ENCODE measurements at regions not wholly inside any gene's neighbourhood (a gene's known extent, or its start where the extent isn't known, plus 50 kb on each side); places are given as distances from the start of the nearest gene placed in this dataset.

DNA sequence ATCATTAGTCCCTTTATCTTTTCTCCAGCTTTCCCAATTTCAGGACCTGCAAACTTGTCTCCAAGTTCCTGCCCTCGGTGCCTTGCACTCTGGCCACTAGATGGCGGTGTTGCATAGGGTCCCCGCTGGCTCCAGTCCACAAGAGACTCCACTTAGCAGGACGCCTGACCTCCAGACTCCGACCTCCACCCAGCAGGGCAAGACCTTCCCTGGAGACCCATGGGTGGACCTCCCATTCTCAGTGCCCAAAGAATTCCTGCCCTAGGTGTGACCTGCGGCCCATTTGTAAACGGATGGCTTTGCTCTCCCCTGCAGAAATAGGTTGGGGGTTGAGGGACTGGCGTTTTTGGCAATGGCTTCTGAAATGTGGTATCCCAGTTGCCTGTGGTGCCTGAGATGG lies 82.6 kb downstream of the LSM3 start:
- ATAC-seq (ENCODE audit: low read depth) (peak; percentile 75), DNase-seq (peak; percentile 77)
- Histone ChIP-seq H3K14ac (replicated peaks; ENCODE audit: low read depth, low read length) (no peak overlapping the region), H3K4me1 (ENCODE audit: control insufficient read depth, insufficient read depth, low read length) (peaks cover 21% of the 10 kb centered on the region), H4K5ac (ENCODE audit: low read depth, low read length) (peak overlapping the region; percentile 62; the same call in 1 of the 2 replicates), H4K91ac (ENCODE audit: insufficient read depth, low read depth, low read length) (peak overlapping the region; percentile 86), H3K23ac (ENCODE audit: low read depth, low read length) (no peak overlapping the region), H2BK20ac (ENCODE audit: low read depth, low read length) (peak overlapping the region; percentile 88), H3K9me3 (ENCODE audit: control insufficient read depth, insufficient read depth, low read length) (no peaks in the 10 kb centered on the region), H3K18ac (ENCODE audit: low read depth, low read length) (no peak overlapping the region; the same call in 1 of the 2 replicates), H2AFZ (replicated peaks; ENCODE audit: low read length, poor library complexity) (peak overlapping the region; percentile 52), H4K8ac (ENCODE audit: low read depth in 2 of 2, low read length in 2 of 2) (no peak overlapping the region; a peak in 1 of 4 replicates), H3K36me3 (ENCODE audit: control insufficient read depth, insufficient read depth, low read length) (no peaks in the 10 kb centered on the region), H2AK5ac (ENCODE audit: low read depth, low read length) (peak overlapping the region; percentile 16; the same call in 1 of the 2 replicates), H3K27ac (ENCODE audit: insufficient read depth, low read length) (no peak overlapping the region), H3K9me1 (ENCODE audit: insufficient read depth, low read length) (peaks cover 4% of the 10 kb centered on the region), H2BK15ac (ENCODE audit: low read depth, low read length) (0 out of 3 replicates have a peak overlapping the region, but pooled peaks have one; percentile 5), H3K4me3 (ENCODE audit: insufficient read depth, low read depth, low read length) (no peak overlapping the region), H3K79me1 (ENCODE audit: low read depth in 1 of 2, low read length in 2 of 2) (no peaks in the 10 kb centered on the region), H3K4ac (ENCODE audit: low read depth, low read length) (peak overlapping the region; percentile 79), H3K4me2 (ENCODE audit: low read depth, low read length) (no peak overlapping the region), H2BK120ac (ENCODE audit: low read depth, low read length) (peak overlapping the region; percentile 84), H2AK9ac (replicated peaks; ENCODE audit: low read depth, low read length, poor library complexity) (peak overlapping the region; percentile 2), H3K27me3 (ENCODE audit: control insufficient read depth, insufficient read depth, low read length) (no peaks in the 10 kb centered on the region), H2BK5ac (ENCODE audit: low read depth, low read length, poor library complexity, severe bottlenecking) (no peak overlapping the region), H3K56ac (ENCODE audit: extremely low read depth, insufficient read depth, low read length) (no peak overlapping the region), H3K9ac (ENCODE audit: low read depth, low read length) (no peak overlapping the region), H4K20me1 (ENCODE audit: insufficient read depth, low read length) (no peaks in the 10 kb centered on the region)
- in situ Hi-C loops (cut with MboI; ENCODE audit: low sequenced_read_pairs) (loop anchor here (5.0 kb wide), 1 partner anchor 201 kb away; no protein-coding TSS in a partner anchor), intact Hi-C loops (cut with micrococcal nuclease) (loop anchor here (1.0 to 2.0 kb wide), 7 partner anchors 58 to 392 kb away; partner anchors contain the start of gene SLC6A6), dilution Hi-C loops (cut with HindIII; ENCODE audit: low sequenced_read_pairs, unreplicated experiment) (no loop called here)
- TF ChIP-seq BHLHE40 (IDR thresholded peaks at IDR 0.05; ENCODE audit: low read depth, low read length): no peak
- no peak for TF ChIP-seq CHD1 (IDR thresholded peaks at IDR 0.05; ENCODE audit: low read depth, low read length)
- TF ChIP-seq POLR2A (IDR thresholded peaks at IDR 0.05; ENCODE audit: low read depth, low read length): 0 out of 2 replicates have a peak, but pooled peaks have one; percentile 44
- TF ChIP-seq, protein P1, sequence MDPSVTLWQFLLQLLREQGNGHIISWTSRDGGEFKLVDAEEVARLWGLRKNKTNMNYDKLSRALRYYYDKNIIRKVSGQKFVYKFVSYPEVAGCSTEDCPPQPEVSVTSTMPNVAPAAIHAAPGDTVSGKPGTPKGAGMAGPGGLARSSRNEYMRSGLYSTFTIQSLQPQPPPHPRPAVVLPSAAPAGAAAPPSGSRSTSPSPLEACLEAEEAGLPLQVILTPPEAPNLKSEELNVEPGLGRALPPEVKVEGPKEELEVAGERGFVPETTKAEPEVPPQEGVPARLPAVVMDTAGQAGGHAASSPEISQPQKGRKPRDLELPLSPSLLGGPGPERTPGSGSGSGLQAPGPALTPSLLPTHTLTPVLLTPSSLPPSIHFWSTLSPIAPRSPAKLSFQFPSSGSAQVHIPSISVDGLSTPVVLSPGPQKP (IDR thresholded peaks at IDR 0.05; ENCODE audit: borderline replicate concordance, low read depth, low read length): no peak
- no peak for TF ChIP-seq MXI1 (IDR thresholded peaks at IDR 0.05; ENCODE audit: borderline replicate concordance, low read depth, low read length)
- TF ChIP-seq RAD21 (IDR thresholded peaks at IDR 0.05; ENCODE audit: low read length): peak; percentile 97
- no peak for TF ChIP-seq RCOR1 (IDR thresholded peaks at IDR 0.05; ENCODE audit: insufficient replicate concordance, low read length)
- no peak for TF ChIP-seq RFX5 (IDR thresholded peaks at IDR 0.05; ENCODE audit: low read depth, low read length)
- TF ChIP-seq FOS (IDR thresholded peaks at IDR 0.05; ENCODE audit: low read depth, low read length): no peak
- TF ChIP-seq, protein P2, sequence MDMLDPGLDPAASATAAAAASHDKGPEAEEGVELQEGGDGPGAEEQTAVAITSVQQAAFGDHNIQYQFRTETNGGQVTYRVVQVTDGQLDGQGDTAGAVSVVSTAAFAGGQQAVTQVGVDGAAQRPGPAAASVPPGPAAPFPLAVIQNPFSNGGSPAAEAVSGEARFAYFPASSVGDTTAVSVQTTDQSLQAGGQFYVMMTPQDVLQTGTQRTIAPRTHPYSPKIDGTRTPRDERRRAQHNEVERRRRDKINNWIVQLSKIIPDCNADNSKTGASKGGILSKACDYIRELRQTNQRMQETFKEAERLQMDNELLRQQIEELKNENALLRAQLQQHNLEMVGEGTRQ (IDR thresholded peaks at IDR 0.05; ENCODE audit: low read depth, low read length): no peak
- TF ChIP-seq NFE2L2 (IDR thresholded peaks at IDR 0.05; ENCODE audit: low read depth, low read length): no peak
- TF ChIP-seq MAZ (IDR thresholded peaks at IDR 0.05; ENCODE audit: borderline replicate concordance, low read depth, low read length): no peak
- TF ChIP-seq, protein P3, sequence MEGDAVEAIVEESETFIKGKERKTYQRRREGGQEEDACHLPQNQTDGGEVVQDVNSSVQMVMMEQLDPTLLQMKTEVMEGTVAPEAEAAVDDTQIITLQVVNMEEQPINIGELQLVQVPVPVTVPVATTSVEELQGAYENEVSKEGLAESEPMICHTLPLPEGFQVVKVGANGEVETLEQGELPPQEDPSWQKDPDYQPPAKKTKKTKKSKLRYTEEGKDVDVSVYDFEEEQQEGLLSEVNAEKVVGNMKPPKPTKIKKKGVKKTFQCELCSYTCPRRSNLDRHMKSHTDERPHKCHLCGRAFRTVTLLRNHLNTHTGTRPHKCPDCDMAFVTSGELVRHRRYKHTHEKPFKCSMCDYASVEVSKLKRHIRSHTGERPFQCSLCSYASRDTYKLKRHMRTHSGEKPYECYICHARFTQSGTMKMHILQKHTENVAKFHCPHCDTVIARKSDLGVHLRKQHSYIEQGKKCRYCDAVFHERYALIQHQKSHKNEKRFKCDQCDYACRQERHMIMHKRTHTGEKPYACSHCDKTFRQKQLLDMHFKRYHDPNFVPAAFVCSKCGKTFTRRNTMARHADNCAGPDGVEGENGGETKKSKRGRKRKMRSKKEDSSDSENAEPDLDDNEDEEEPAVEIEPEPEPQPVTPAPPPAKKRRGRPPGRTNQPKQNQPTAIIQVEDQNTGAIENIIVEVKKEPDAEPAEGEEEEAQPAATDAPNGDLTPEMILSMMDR (conservative IDR thresholded peaks at IDR 0.05; ENCODE audit: low read depth, low read length): peak; percentile 97
- TF ChIP-seq CEBPB (IDR thresholded peaks at IDR 0.05; ENCODE audit: low read depth, low read length): no peak
- peak; percentile 97 for TF ChIP-seq SMC3 (IDR thresholded peaks at IDR 0.05; ENCODE audit: low read depth, low read length)
- no peak for TF ChIP-seq MAFK (IDR thresholded peaks at IDR 0.05; ENCODE audit: low read depth, low read length)
- ChIA-PET POLR2A (ENCODE audit: unreplicated experiment) (no interaction called here), CTCF (interaction anchor here (0.6 to 4.4 kb wide), 14 partner anchors 9 to 207 kb away, joined by 3 to 28 read pairs (median 4); no protein-coding TSS in a partner anchor)
- 0% methylated on average over 1 of the region's 8 CpGs; no CpG with 5 or more reads in 1 of the 2 experiments for WGBS, 2 experiments (ENCODE audit: extremely low coverage in 2 of 2, insufficient read length in 1 of 2)
- no TSS peak for BruUV-seq (replicated peaks)
